HCT116 (cell line): ENCODE measurements at regions not wholly inside any gene's neighbourhood (a gene's known extent, or its start where the extent isn't known, plus 50 kb on each side); places are given as distances from the start of the nearest gene placed in this dataset.

Source experiments
- CEBPB ChIP-seq: IDR thresholded peaks from 2 replicates; pipeline ENCODE4 v1.6.1; 2012; ENCODE audit warnings: low read depth
- CTCF ChIP-seq, 3 experiments: fragments of 200-600 bp in 1 of 3; sonication (generic) in 1 of 3; IDR thresholded peaks in 2 of 3; conservative IDR thresholded peaks in 1 of 3; 2 replicates each; pipeline ENCODE4 v1.5.1; 2012 to 2017; ENCODE audit warnings: low read depth in 2 of 3, low read length in 2 of 3, antibody characterized with exemption in 1 of 3, borderline replicate concordance in 1 of 3, control low read depth in 1 of 3, mild to moderate bottlenecking in 1 of 3, mixed read lengths in 1 of 3, mixed run types in 1 of 3, moderate library complexity in 1 of 3; ENCODE audit not compliant: insufficient read depth in 1 of 3
- EGR1 ChIP-seq: IDR thresholded peaks from 2 replicates; pipeline ENCODE4 v1.6.1; 2012; ENCODE audit warnings: low read depth
- EZH2 ChIP-seq: fragments of 200-600 bp; sonication (generic); IDR thresholded peaks from 2 replicates; pipeline ENCODE4 v1.6.1; 2017; ENCODE audit warnings: antibody characterized with exemption, mixed run types
- EZH2phosphoT487 ChIP-seq: fragments of 200-600 bp; IDR thresholded peaks from 2 replicates; pipeline ENCODE4 v1.6.1; 2018; ENCODE audit warnings: antibody characterized with exemption, borderline replicate concordance
- FOSL1 ChIP-seq: IDR thresholded peaks from 2 replicates; pipeline ENCODE4 v1.6.1; 2012; ENCODE audit warnings: low read depth
- POLR2A ChIP-seq: IDR thresholded peaks from 2 replicates; pipeline ENCODE4 v1.7.0; 2011; ENCODE audit warnings: borderline replicate concordance; ENCODE audit not compliant: insufficient read depth, insufficient read length; ENCODE audit errors: extremely low read depth
- POLR2AphosphoS5 ChIP-seq: IDR thresholded peaks from 2 replicates; pipeline ENCODE4 v1.6.1; 2011; ENCODE audit warnings: mild to moderate bottlenecking, low read depth, low read length, moderate library complexity
- SRF ChIP-seq: IDR thresholded peaks from 2 replicates; pipeline ENCODE4 v1.6.1; 2012; ENCODE audit warnings: low read depth
- YY1 ChIP-seq: IDR thresholded peaks from 2 replicates; pipeline ENCODE4 v1.6.1; 2011; ENCODE audit warnings: low read length, low read depth, moderate library complexity, mild to moderate bottlenecking; ENCODE audit not compliant: insufficient replicate concordance; ENCODE audit errors: extremely low read depth
- ZFX ChIP-seq: fragments of 450-650 bp; IDR thresholded peaks from 2 replicates; pipeline ENCODE4 v1.6.1; 2017
- ZNF274 ChIP-seq: fragments of 200-500 bp; sonication (Bioruptor generic); IDR thresholded peaks from 2 replicates; pipeline ENCODE4 v1.6.1; 2014; ENCODE audit warnings: mild to moderate bottlenecking, low read depth, low read length, inconsistent platforms
- TF ChIP-seq, protein P1 (sequence below): IDR thresholded peaks from 2 replicates; pipeline ENCODE4 v1.6.1; 2012; ENCODE audit warnings: low read depth

- no peak for TF ChIP-seq POLR2A
- no peak for TF ChIP-seq SRF
- TF ChIP-seq YY1: no peak
- no peak for TF ChIP-seq EZH2
- TF ChIP-seq POLR2AphosphoS5: no peak
- TF ChIP-seq EZH2phosphoT487: no peak
- no peak for TF ChIP-seq CTCF (IDR thresholded peaks at IDR 0.05 in 2 of 3, conservative IDR thresholded peaks at IDR 0.05 in 1 of 3; ENCODE audit: borderline replicate concordance in 1 of 3, insufficient read depth in 1 of 3, low read depth in 2 of 3, low read length in 2 of 3)
- no peak for TF ChIP-seq FOSL1
- no peak for TF ChIP-seq ZNF274
- TF ChIP-seq, protein P1, sequence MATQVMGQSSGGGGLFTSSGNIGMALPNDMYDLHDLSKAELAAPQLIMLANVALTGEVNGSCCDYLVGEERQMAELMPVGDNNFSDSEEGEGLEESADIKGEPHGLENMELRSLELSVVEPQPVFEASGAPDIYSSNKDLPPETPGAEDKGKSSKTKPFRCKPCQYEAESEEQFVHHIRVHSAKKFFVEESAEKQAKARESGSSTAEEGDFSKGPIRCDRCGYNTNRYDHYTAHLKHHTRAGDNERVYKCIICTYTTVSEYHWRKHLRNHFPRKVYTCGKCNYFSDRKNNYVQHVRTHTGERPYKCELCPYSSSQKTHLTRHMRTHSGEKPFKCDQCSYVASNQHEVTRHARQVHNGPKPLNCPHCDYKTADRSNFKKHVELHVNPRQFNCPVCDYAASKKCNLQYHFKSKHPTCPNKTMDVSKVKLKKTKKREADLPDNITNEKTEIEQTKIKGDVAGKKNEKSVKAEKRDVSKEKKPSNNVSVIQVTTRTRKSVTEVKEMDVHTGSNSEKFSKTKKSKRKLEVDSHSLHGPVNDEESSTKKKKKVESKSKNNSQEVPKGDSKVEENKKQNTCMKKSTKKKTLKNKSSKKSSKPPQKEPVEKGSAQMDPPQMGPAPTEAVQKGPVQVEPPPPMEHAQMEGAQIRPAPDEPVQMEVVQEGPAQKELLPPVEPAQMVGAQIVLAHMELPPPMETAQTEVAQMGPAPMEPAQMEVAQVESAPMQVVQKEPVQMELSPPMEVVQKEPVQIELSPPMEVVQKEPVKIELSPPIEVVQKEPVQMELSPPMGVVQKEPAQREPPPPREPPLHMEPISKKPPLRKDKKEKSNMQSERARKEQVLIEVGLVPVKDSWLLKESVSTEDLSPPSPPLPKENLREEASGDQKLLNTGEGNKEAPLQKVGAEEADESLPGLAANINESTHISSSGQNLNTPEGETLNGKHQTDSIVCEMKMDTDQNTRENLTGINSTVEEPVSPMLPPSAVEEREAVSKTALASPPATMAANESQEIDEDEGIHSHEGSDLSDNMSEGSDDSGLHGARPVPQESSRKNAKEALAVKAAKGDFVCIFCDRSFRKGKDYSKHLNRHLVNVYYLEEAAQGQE: no peak
- TF ChIP-seq EGR1: no peak
- TF ChIP-seq ZFX: no peak
- no peak for TF ChIP-seq CEBPB
Observed at GRCh38 chr1:185598332-185598731, 135.9 kb upstream of the HMCN1 start.
